ENCODE measurements at regions not wholly inside any gene's neighbourhood (a gene's known extent, or its start where the extent isn't known, plus 50 kb on each side); places are given as distances from the start of the nearest gene placed in this dataset.

GRCh38 chr5:93995126-93995621 is 253.8 kb upstream of the POU5F2 start:
- TF ChIP-seq CTCF (conservative IDR thresholded peaks at IDR 0.05; ENCODE audit: low read length): no peak
- no peak for TF ChIP-seq EZH2phosphoT487 (IDR thresholded peaks at IDR 0.05; ENCODE audit: borderline replicate concordance, low read depth, low read length)
